Activated CD4-positive, alpha-beta T cell treated with anti-CD3 and anti-CD28 coated beads, Interleukin-2, amount 50 U/mL, for 16 hours (primary cell): ENCODE measurements at regions not wholly inside any gene's neighbourhood (a gene's known extent, or its start where the extent isn't known, plus 50 kb on each side); places are given as distances from the start of the nearest gene placed in this dataset.
"Not testable (repeated sequence)": the region's sequence is repeated elsewhere in the genome, so short reads cannot be mapped to it uniquely, and the experiment has no call there.

Experiments used
- DNase-seq: peaks from one replicate; pipeline ENCODE4 v3.0.0-alpha.2; 2020

GRCh38 chr6:4366635-4367395 lies 231.4 kb upstream of the ECI2 start:
- DNase-seq = no peak

- DNase-seq = no peak
Measured at GRCh38 chr6:4365686-4366085, 230.3 kb upstream of the ECI2 start.

- no peak for DNase-seq
Measured at GRCh38 chr6:4364711-4365110, 229.3 kb upstream of the ECI2 start.

- peak; percentile 22 for DNase-seq
Measured at GRCh38 chr6:4364172-4364571, 228.8 kb upstream of the ECI2 start.

- DNase-seq = no peak
Measured at GRCh38 chr6:4363656-4364055, 228.3 kb upstream of the ECI2 start.

- no peak for DNase-seq
Measured at GRCh38 chr6:4362326-4362725, 227.0 kb upstream of the ECI2 start.

- DNase-seq = no peak
Measured at GRCh38 chr6:4360920-4361319, 225.5 kb upstream of the ECI2 start.

- no peak for DNase-seq
Measured at GRCh38 chr6:4359108-4359730, 223.8 kb upstream of the ECI2 start.

- DNase-seq = peak; percentile 67
Measured at GRCh38 chr6:4358414-4359107, 223.2 kb upstream of the ECI2 start.

GRCh38 chr6:4357660-4358152 lies 222.3 kb upstream of the ECI2 start:
- not testable (repeated sequence) for DNase-seq

- DNase-seq = no peak
Measured at GRCh38 chr6:4356899-4357659, 221.7 kb upstream of the ECI2 start.

GRCh38 chr6:4355241-4355640 lies 219.9 kb upstream of the ECI2 start:
- DNase-seq = no peak

- DNase-seq = no peak
Measured at GRCh38 chr6:4354181-4354580, 218.8 kb upstream of the ECI2 start.

GRCh38 chr6:4352731-4353130 lies 217.4 kb upstream of the ECI2 start:
- DNase-seq = no peak

GRCh38 chr6:4352322-4352669 lies 216.9 kb upstream of the ECI2 start:
- no peak for DNase-seq

- DNase-seq = no peak
Measured at GRCh38 chr6:4351520-4352321, 216.3 kb upstream of the ECI2 start.

GRCh38 chr6:4350567-4351519 lies 215.5 kb upstream of the ECI2 start:
- no peak for DNase-seq

GRCh38 chr6:4349931-4350330 lies 214.6 kb upstream of the ECI2 start:
- DNase-seq = no peak

- DNase-seq = no peak
Measured at GRCh38 chr6:4349323-4349722, 213.9 kb upstream of the ECI2 start.

GRCh38 chr6:4348462-4349112 lies 213.2 kb upstream of the ECI2 start:
- DNase-seq = no peak

GRCh38 chr6:4347877-4348276 lies 212.5 kb upstream of the ECI2 start:
- no peak for DNase-seq
